Loucy (cell line): ENCODE measurements at regions not wholly inside any gene's neighbourhood (a gene's known extent, or its start where the extent isn't known, plus 50 kb on each side); places are given as distances from the start of the nearest gene placed in this dataset.

Experiments used
- H2AFZ ChIP-seq: fragments of 200-600 bp; sonication (generic); 2 replicates; pipeline ENCODE4 v1.6.0; 2016; ENCODE audit warnings: antibody characterized with exemption, mild to moderate bottlenecking, low read length, moderate library complexity
- H3F3A ChIP-seq: fragments of 200-600 bp; 2 replicates; pipeline ENCODE4 v1.6.0; 2016; ENCODE audit warnings: antibody characterized with exemption, low read depth, mild to moderate bottlenecking
- H3K27me3 ChIP-seq: fragments of 200-600 bp; sonication (generic); 2 replicates; pipeline ENCODE4 v1.6.1; 2014; ENCODE audit warnings: low read length, mild to moderate bottlenecking; ENCODE audit not compliant: insufficient read depth, poor library complexity, severe bottlenecking
- H3K36me3 ChIP-seq: fragments of 200-600 bp; sonication (generic); 2 replicates; pipeline ENCODE4 v1.6.1; 2016; ENCODE audit warnings: low read length; ENCODE audit not compliant: insufficient read depth
- H3K4me1 ChIP-seq: fragments of 200-600 bp; sonication (generic); 2 replicates; pipeline ENCODE4 v1.5.1; 2014; ENCODE audit warnings: low read length, mild to moderate bottlenecking; ENCODE audit not compliant: insufficient read depth, poor library complexity, severe bottlenecking
- H3K4me2 ChIP-seq: fragments of 200-600 bp; sonication (generic); 2 replicates; pipeline ENCODE4 v1.6.0; 2014; ENCODE audit warnings: antibody characterized with exemption, low read length, low read depth, mild to moderate bottlenecking; ENCODE audit not compliant: poor library complexity, severe bottlenecking
- H3K4me3 ChIP-seq: fragments of 200-600 bp; sonication (generic); 2 replicates; pipeline ENCODE4 v1.5.1; 2014; ENCODE audit warnings: low read length, mild to moderate bottlenecking, mixed read lengths; ENCODE audit not compliant: poor library complexity, severe bottlenecking
- H3K79me2 ChIP-seq: fragments of 200-600 bp; sonication (generic); 2 replicates; pipeline ENCODE4 v1.6.1; 2014; ENCODE audit warnings: low read length; ENCODE audit not compliant: insufficient read depth
- H3K9ac ChIP-seq: fragments of 200-600 bp; sonication (generic); 2 replicates; pipeline ENCODE4 v1.6.0; 2014; ENCODE audit warnings: mild to moderate bottlenecking, low read depth, low read length, moderate library complexity; ENCODE audit not compliant: poor library complexity, severe bottlenecking
- H3K9me2 ChIP-seq: fragments of 200-600 bp; sonication (generic); replicated peaks from 2 replicates; pipeline ENCODE4 v1.6.1; 2016; ENCODE audit warnings: low read depth, low read length, mixed read lengths
- H3K9me3 ChIP-seq: fragments of 200-600 bp; sonication (generic); 2 replicates; pipeline ENCODE4 v1.6.1; 2014; ENCODE audit warnings: mild to moderate bottlenecking, antibody characterized with exemption, low read length, low read depth; ENCODE audit not compliant: insufficient read depth
- H4K20me1 ChIP-seq: fragments of 200-600 bp; sonication (generic); 2 replicates; pipeline ENCODE4 v1.6.0; 2014; ENCODE audit warnings: antibody characterized with exemption, low read length, mild to moderate bottlenecking; ENCODE audit not compliant: insufficient read depth, poor library complexity, severe bottlenecking
- CTCF ChIP-seq: fragments of 200-600 bp; sonication (generic); conservative IDR thresholded peaks from 2 replicates; pipeline ENCODE4 v1.5.1; 2014; ENCODE audit warnings: mild to moderate bottlenecking, antibody characterized with exemption, low read length
- EZH2phosphoT487 ChIP-seq: fragments of 200-600 bp; IDR thresholded peaks from 2 replicates; pipeline ENCODE4 v1.6.1; 2018; ENCODE audit warnings: antibody characterized with exemption, mild to moderate bottlenecking, moderate library complexity, borderline replicate concordance

GRCh38 chr2:53181759-53182158 lies 585.8 kb upstream of the CHAC2 start:
- no peaks in the 10 kb centered on the region for H3K4me1 ChIP-seq
- H3K79me2 ChIP-seq, result no peaks in the 10 kb centered on the region
- H3K9ac ChIP-seq, result no peak overlapping the region
- H2AFZ ChIP-seq, result no peak overlapping the region
- H3K9me3 ChIP-seq, result no peaks in the 10 kb centered on the region
- H4K20me1 ChIP-seq, result no peaks in the 10 kb centered on the region
- no peaks in the 10 kb centered on the region for H3F3A ChIP-seq
- no peaks in the 10 kb centered on the region for H3K27me3 ChIP-seq
- H3K36me3 ChIP-seq, result no peaks in the 10 kb centered on the region
- H3K4me2 ChIP-seq, result no peak overlapping the region
- no peaks in the 10 kb centered on the region for H3K9me2 ChIP-seq
- TF ChIP-seq CTCF (no peak), EZH2phosphoT487 (no peak)
- H3K4me3 ChIP-seq, result no peak overlapping the region

- no peaks in the 10 kb centered on the region for H3K36me3 ChIP-seq
- H2AFZ ChIP-seq, result no peak overlapping the region
- H3K27me3 ChIP-seq, result no peaks in the 10 kb centered on the region
- H3K4me2 ChIP-seq, result no peak overlapping the region
- H3K4me1 ChIP-seq, result no peaks in the 10 kb centered on the region
- no peaks in the 10 kb centered on the region for H3K9me3 ChIP-seq
- no peak overlapping the region for H3K9ac ChIP-seq
- no peaks in the 10 kb centered on the region for H3K9me2 ChIP-seq
- no peak overlapping the region for H3K4me3 ChIP-seq
- no peaks in the 10 kb centered on the region for H3F3A ChIP-seq
- no peaks in the 10 kb centered on the region for H4K20me1 ChIP-seq
- TF ChIP-seq EZH2phosphoT487 (no peak), CTCF (no peak)
- H3K79me2 ChIP-seq, result no peaks in the 10 kb centered on the region
Measured at GRCh38 chr2:53177327-53177726, 590.3 kb upstream of the CHAC2 start.

GRCh38 chr2:53174539-53174938 lies 593.1 kb upstream of the CHAC2 start:
- no peak overlapping the region for H3K4me2 ChIP-seq
- no peak overlapping the region for H3K4me3 ChIP-seq
- no peaks in the 10 kb centered on the region for H3K36me3 ChIP-seq
- no peaks in the 10 kb centered on the region for H3K27me3 ChIP-seq
- H3F3A ChIP-seq, result no peaks in the 10 kb centered on the region
- no peaks in the 10 kb centered on the region for H4K20me1 ChIP-seq
- no peaks in the 10 kb centered on the region for H3K4me1 ChIP-seq
- no peaks in the 10 kb centered on the region for H3K79me2 ChIP-seq
- H3K9me3 ChIP-seq, result no peaks in the 10 kb centered on the region
- no peaks in the 10 kb centered on the region for H3K9me2 ChIP-seq
- TF ChIP-seq CTCF (no peak), EZH2phosphoT487 (no peak)
- no peak overlapping the region for H3K9ac ChIP-seq
- H2AFZ ChIP-seq, result no peak overlapping the region
